AG04450 (cell line): ENCODE measurements at regions not wholly inside any gene's neighbourhood (a gene's known extent, or its start where the extent isn't known, plus 50 kb on each side); places are given as distances from the start of the nearest gene placed in this dataset.

Source experiments
- CTCF ChIA-PET: fragments of 300-600, 350-600 bp; formaldehyde crosslinking; extraction: SDS; loops from one replicate; lab custom pipeline; 2022; ENCODE audit warnings: antibody characterized with exemption, inconsistent platforms; lab: Charles Lee
- POLR2A ChIA-PET: fragments of 350-600 bp; formaldehyde crosslinking; extraction: SDS; loops from one replicate; lab custom pipeline; 2021; ENCODE audit warnings: antibody characterized with exemption, inconsistent platforms; lab: Yijun Ruan, JAX
- DNase-seq: peaks from one replicate; pipeline ENCODE4 v3.0.0-alpha.2; 2011; ENCODE audit warnings: low read depth, low spot score
- H3K27ac ChIP-seq: one replicate; pipeline ENCODE4 v1.5.1; 2012; ENCODE audit warnings: low read depth, low read length, control low read depth
- H3K27me3 ChIP-seq: one replicate; pipeline ENCODE4 v1.6.0; 2012; ENCODE audit warnings: low read length; ENCODE audit not compliant: control insufficient read depth, insufficient read depth
- H3K4me3 ChIP-seq: 2 replicates; pipeline ENCODE4 v1.5.1; 2011; ENCODE audit warnings: mild to moderate bottlenecking, low read depth, low read length, control low read depth
- H3K9me3 ChIP-seq: 2 replicates; pipeline ENCODE4 v1.5.1; 2012; ENCODE audit warnings: low read length; ENCODE audit not compliant: control insufficient read depth, insufficient read depth
- CTCF ChIP-seq: IDR thresholded peaks from 2 replicates; pipeline ENCODE4 v1.5.1; 2011; ENCODE audit warnings: low read depth, low read length, control low read depth, inconsistent platforms

GRCh38 chr6:113281431-113281830 is 575.7 kb upstream of the MARCKS start:
- ChIA-PET CTCF (no interaction called here), POLR2A (no interaction called here)
- TF ChIP-seq CTCF, result no peak
- Histone ChIP-seq H3K27me3 (no peaks in the 10 kb centered on the region), H3K27ac (no peak overlapping the region), H3K9me3 (no peaks in the 10 kb centered on the region), H3K4me3 (no peak overlapping the region)
- no peak for DNase-seq

GRCh38 chr6:113287396-113287795 is 569.7 kb upstream of the MARCKS start:
- ChIA-PET POLR2A (no interaction called here), CTCF (interaction anchor here (0.6 to 0.7 kb wide), 2 partner anchors 15 to 979 kb away, joined by 3 to 4 read pairs; no protein-coding TSS in a partner anchor)
- Histone ChIP-seq H3K27ac (no peak overlapping the region), H3K9me3 (no peaks in the 10 kb centered on the region), H3K27me3 (no peaks in the 10 kb centered on the region), H3K4me3 (no peak overlapping the region)
- no peak for TF ChIP-seq CTCF
- no peak for DNase-seq

- H3K27me3 ChIP-seq, result no peaks in the 10 kb centered on the region
- no peak overlapping the region for H3K27ac ChIP-seq
- no peaks in the 10 kb centered on the region for H3K9me3 ChIP-seq
- ChIA-PET CTCF (interaction anchor here (0.7 kb wide), 1 partner anchor 14 kb away, joined by 3 read pairs; no protein-coding TSS in a partner anchor), POLR2A (no interaction called here)
- no peak overlapping the region for H3K4me3 ChIP-seq
- no peak for DNase-seq
- TF ChIP-seq CTCF, result no peak
Measured at GRCh38 chr6:113288409-113288808, 568.7 kb upstream of the MARCKS start.

GRCh38 chr6:113289166-113289565 is 568.0 kb upstream of the MARCKS start:
- no peak for TF ChIP-seq CTCF
- POLR2A ChIA-PET, result no interaction called here
- Histone ChIP-seq H3K27me3 (no peaks in the 10 kb centered on the region), H3K4me3 (no peak overlapping the region), H3K27ac (no peak overlapping the region), H3K9me3 (no peaks in the 10 kb centered on the region)
- DNase-seq, result no peak
- CTCF ChIA-PET, result no interaction called here

- no peak overlapping the region for H3K4me3 ChIP-seq
- H3K9me3 ChIP-seq, result no peaks in the 10 kb centered on the region
- no peak for DNase-seq
- H3K27me3 ChIP-seq, result no peaks in the 10 kb centered on the region
- H3K27ac ChIP-seq, result no peak overlapping the region
- POLR2A ChIA-PET, result no interaction called here
- no peak for TF ChIP-seq CTCF
- CTCF ChIA-PET, result interaction anchor here (1.3 kb wide), 1 partner anchor 16 kb away, joined by 4 read pairs; no protein-coding TSS in a partner anchor
Measured at GRCh38 chr6:113290684-113291083, 566.5 kb upstream of the MARCKS start.
